PC-9 (cell line): ENCODE measurements at regions not wholly inside any gene's neighbourhood (a gene's known extent, or its start where the extent isn't known, plus 50 kb on each side); places are given as distances from the start of the nearest gene placed in this dataset.
A peak's percentile ranks its signal among the peaks of the same experiment; 100 is the strongest.

Experiments
- BruUV-seq: library from RNA; stranded (reverse); fragments of 400-500 nt; replicated peaks from 2 replicates; lab custom pipeline; 2021; lab: Mats Ljungman, UMichigan
- CTCF ChIA-PET: fragments of 300-600 bp; sonication (Branson Sonifier 250); formaldehyde crosslinking; loops from one replicate; lab custom pipeline; 2022; ENCODE audit warnings: antibody characterized with exemption; lab: Charles Lee
- POLR2A ChIA-PET: fragments of 300-600 bp; sonication (Branson Sonifier 250); formaldehyde crosslinking; loops from one replicate; lab custom pipeline; 2022; ENCODE audit warnings: antibody characterized with exemption; ENCODE audit not compliant: unreplicated experiment; lab: Charles Lee
- DNase-seq, 2 experiments: peaks; one replicate each; pipeline versions ENCODE4 v3.0.0 to v3.0.0-alpha.2; 2015 to 2022; ENCODE audit warnings: mixed read lengths in 1 of 2
- H2AFZ ChIP-seq: fragments of 200-600 bp; sonication (generic); 2 replicates; pipeline ENCODE4 v1.8.1; 2017; ENCODE audit warnings: antibody characterized with exemption
- H3F3A ChIP-seq: fragments of 200-600 bp; sonication (generic); 2 replicates; pipeline ENCODE4 v1.8.1; 2017; ENCODE audit warnings: antibody characterized with exemption, mild to moderate bottlenecking, low read depth; ENCODE audit not compliant: insufficient read depth
- H3K27ac ChIP-seq: fragments of 200-600 bp; sonication (generic); 2 replicates; pipeline ENCODE4 v1.6.1; 2016; ENCODE audit warnings: mixed run types
- H3K27me3 ChIP-seq: fragments of 200-600 bp; sonication (generic); 2 replicates; pipeline ENCODE4 v1.6.1; 2016; ENCODE audit warnings: low read depth, mixed run types; ENCODE audit not compliant: insufficient read depth
- H3K36me3 ChIP-seq: fragments of 200-600 bp; sonication (generic); 2 replicates; pipeline ENCODE4 v1.6.1; 2016; ENCODE audit warnings: low read depth, mixed run types
- H3K4me1 ChIP-seq: fragments of 200-600 bp; sonication (generic); replicated peaks from 2 replicates; pipeline ENCODE4 v1.6.1; 2016; ENCODE audit warnings: mixed run types; ENCODE audit not compliant: insufficient read depth
- H3K4me2 ChIP-seq: fragments of 200-600 bp; sonication (generic); 2 replicates; pipeline ENCODE4 v1.6.1; 2017; ENCODE audit warnings: mixed run types
- H3K4me3 ChIP-seq: fragments of 200-600 bp; sonication (generic); 2 replicates; pipeline ENCODE4 v1.6.1; 2016; ENCODE audit warnings: mixed run types
- H3K79me2 ChIP-seq: fragments of 200-600 bp; sonication (generic); 2 replicates; pipeline ENCODE4 v1.6.1; 2017; ENCODE audit warnings: low read depth, mixed run types
- H3K9me2 ChIP-seq: fragments of 200-600 bp; sonication (generic); 2 replicates; pipeline ENCODE4 v1.8.1; 2017; ENCODE audit warnings: mild to moderate bottlenecking; ENCODE audit not compliant: insufficient read depth
- H3K9me3 ChIP-seq: fragments of 200-600 bp; sonication (generic); 2 replicates; pipeline ENCODE4 v1.8.1; 2016; ENCODE audit warnings: low read depth; ENCODE audit not compliant: insufficient read depth
- H4K20me1 ChIP-seq: fragments of 200-600 bp; sonication (generic); 2 replicates; pipeline ENCODE4 v1.8.1; 2017; ENCODE audit not compliant: insufficient read depth
- EZH2 ChIP-seq: fragments of 200-600 bp; sonication (generic); IDR thresholded peaks from 2 replicates; pipeline ENCODE4 v1.8.0; 2017; ENCODE audit warnings: antibody characterized with exemption, low read depth
- intact Hi-C: fragments of 100-400 bp; cut with micrococcal nuclease; formaldehyde crosslinking; loops from one replicate; pipeline ENCODE4 v1.10.0; 2022; ENCODE audit not compliant: unreplicated experiment
- TF ChIP-seq, protein P1 (sequence below): fragments of 200-600 bp; sonication (generic); conservative IDR thresholded peaks from 2 replicates; pipeline ENCODE4 v1.6.1; 2017; ENCODE audit warnings: mixed run types, antibody characterized with exemption, mild to moderate bottlenecking, moderate library complexity

DNA sequence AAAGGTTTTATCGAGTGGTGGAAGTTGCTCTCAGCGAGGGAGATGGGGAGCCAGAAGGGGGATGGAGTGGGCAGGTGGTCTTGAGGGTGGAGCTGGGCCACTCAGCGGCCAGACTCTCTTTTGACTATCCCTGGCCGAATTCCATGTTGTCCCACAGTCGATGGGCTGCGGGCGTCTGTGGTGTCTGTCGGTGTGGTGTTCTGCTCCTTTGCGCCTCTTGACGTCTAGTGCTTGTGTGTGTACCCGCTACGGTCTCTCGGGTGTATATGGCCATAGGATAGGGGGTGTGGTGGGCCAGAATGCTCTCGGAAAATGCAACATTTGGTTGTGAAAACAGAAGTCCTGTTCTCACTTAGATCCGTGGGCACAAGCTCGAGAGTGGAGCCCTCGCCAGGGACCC, 297.0 kb downstream of the CGGBP1 start:
- Histone ChIP-seq H3K36me3 (no peaks in the 10 kb centered on the region), H3K4me3 (no peak overlapping the region), H3K27ac (no peak overlapping the region), H3K4me2 (no peak overlapping the region), H3K27me3 (no peaks in the 10 kb centered on the region), H2AFZ (no peak overlapping the region), H3K4me1 (no peaks in the 10 kb centered on the region), H3K79me2 (no peaks in the 10 kb centered on the region), H3K9me2 (no peaks in the 10 kb centered on the region), H3K9me3 (no peaks in the 10 kb centered on the region), H4K20me1 (no peaks in the 10 kb centered on the region), H3F3A (no peaks in the 10 kb centered on the region)
- no TSS peak for BruUV-seq
- POLR2A ChIA-PET, result no interaction called here
- CTCF ChIA-PET, result no interaction called here
- TF ChIP-seq, protein P1, sequence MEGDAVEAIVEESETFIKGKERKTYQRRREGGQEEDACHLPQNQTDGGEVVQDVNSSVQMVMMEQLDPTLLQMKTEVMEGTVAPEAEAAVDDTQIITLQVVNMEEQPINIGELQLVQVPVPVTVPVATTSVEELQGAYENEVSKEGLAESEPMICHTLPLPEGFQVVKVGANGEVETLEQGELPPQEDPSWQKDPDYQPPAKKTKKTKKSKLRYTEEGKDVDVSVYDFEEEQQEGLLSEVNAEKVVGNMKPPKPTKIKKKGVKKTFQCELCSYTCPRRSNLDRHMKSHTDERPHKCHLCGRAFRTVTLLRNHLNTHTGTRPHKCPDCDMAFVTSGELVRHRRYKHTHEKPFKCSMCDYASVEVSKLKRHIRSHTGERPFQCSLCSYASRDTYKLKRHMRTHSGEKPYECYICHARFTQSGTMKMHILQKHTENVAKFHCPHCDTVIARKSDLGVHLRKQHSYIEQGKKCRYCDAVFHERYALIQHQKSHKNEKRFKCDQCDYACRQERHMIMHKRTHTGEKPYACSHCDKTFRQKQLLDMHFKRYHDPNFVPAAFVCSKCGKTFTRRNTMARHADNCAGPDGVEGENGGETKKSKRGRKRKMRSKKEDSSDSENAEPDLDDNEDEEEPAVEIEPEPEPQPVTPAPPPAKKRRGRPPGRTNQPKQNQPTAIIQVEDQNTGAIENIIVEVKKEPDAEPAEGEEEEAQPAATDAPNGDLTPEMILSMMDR, result no peak
- TF ChIP-seq EZH2, result no peak
- intact Hi-C loops, result no loop called here
- no peak for DNase-seq

DNA sequence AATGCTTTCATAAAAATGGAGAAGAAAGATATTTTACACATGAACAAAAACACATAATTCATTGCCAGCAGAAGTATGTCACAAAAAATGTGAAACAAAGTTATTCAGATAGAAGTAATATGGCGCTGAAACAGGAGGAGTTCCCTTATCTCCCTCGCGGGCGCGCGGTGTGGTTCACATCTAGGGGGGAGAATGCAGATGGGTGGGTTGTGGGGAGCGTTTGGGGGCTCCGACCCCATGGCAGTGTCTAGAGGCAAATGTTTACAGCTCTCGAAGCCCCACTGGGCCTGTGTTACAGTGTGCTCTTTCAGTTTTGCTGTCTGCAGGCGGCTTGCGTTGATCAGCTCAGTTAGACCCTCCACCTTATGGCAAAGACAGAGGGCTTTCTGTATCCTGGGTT, 297.5 kb downstream of the CGGBP1 start:
- Histone ChIP-seq H3K4me3 (no peak overlapping the region), H2AFZ (no peak overlapping the region), H3K4me1 (no peaks in the 10 kb centered on the region), H4K20me1 (no peaks in the 10 kb centered on the region), H3K36me3 (no peaks in the 10 kb centered on the region), H3K9me2 (no peaks in the 10 kb centered on the region), H3K9me3 (no peaks in the 10 kb centered on the region), H3K79me2 (no peaks in the 10 kb centered on the region), H3K27me3 (no peaks in the 10 kb centered on the region), H3K27ac (no peak overlapping the region), H3K4me2 (no peak overlapping the region), H3F3A (no peaks in the 10 kb centered on the region)
- POLR2A ChIA-PET, result no interaction called here
- intact Hi-C loops, result no loop called here
- no peak for TF ChIP-seq EZH2
- TF ChIP-seq, protein P1, result no peak
- BruUV-seq, result no TSS peak
- no peak for DNase-seq
- CTCF ChIA-PET, result no interaction called here

GRCh38 chr3:87756616-87757015, 302.2 kb downstream of the CGGBP1 start:
- POLR2A ChIA-PET, result no interaction called here
- H3F3A ChIP-seq, result no peaks in the 10 kb centered on the region
- H3K4me2 ChIP-seq, result no peak overlapping the region
- H3K9me3 ChIP-seq, result no peaks in the 10 kb centered on the region
- BruUV-seq, result no TSS peak
- H3K4me1 ChIP-seq, result no peaks in the 10 kb centered on the region
- H3K4me3 ChIP-seq, result no peak overlapping the region
- 0 out of 2 replicates have a peak overlapping the region, but pooled peaks have one; percentile 1 for H2AFZ ChIP-seq
- intact Hi-C loops, result no loop called here
- H3K27ac ChIP-seq, result no peak overlapping the region
- no peak for DNase-seq
- no peaks in the 10 kb centered on the region for H3K36me3 ChIP-seq
- no peak for TF ChIP-seq EZH2
- TF ChIP-seq, protein P1, result no peak
- H4K20me1 ChIP-seq, result no peaks in the 10 kb centered on the region
- no peaks in the 10 kb centered on the region for H3K79me2 ChIP-seq
- H3K9me2 ChIP-seq, result no peaks in the 10 kb centered on the region
- CTCF ChIA-PET, result no interaction called here
- no peaks in the 10 kb centered on the region for H3K27me3 ChIP-seq
